ENCODE measurements at regions not wholly inside any gene's neighbourhood (a gene's known extent, or its start where the extent isn't known, plus 50 kb on each side); places are given as distances from the start of the nearest gene placed in this dataset.

DNA sequence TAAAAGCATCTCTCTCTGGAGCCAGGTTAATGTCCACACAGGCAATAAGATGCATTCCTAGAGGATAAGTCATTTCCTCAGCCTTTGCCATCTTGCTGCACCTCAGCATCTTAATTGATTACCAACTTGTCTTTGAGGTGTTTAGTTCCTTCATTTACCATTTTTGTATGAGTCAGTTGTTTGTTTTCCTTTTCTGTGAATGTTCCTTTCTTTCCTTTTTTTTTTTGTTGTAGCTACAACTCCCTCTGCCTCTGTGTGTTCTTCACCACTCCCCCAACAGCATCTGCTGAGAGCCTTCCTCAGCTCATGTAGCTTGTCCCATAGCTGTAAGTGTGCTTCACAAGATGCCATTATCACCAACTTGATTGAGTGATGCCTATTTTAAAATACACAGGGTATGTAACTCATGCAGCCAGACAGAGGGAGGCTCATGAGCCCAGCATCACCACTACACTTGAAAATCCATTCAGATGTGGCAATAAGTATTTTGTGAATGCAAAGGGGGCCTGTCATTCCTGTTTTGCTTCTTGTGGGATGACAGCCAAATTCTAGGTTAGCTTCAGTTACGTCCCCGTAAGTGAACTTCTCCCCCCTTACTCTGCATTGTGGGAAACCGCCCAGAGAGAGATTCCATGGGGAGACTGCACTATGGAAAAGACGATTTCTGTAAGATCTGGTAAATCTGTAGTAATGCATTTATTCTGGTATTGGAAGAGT lies 315.9 kb upstream of the ZEB2 start:
- H3K9ac ChIP-seq (ENCODE audit: low read length), result peak overlapping the region; percentile 65
- Mint-ChIP-seq H3K9me3 (ENCODE audit: unreplicated experiment) (no peaks in the 10 kb centered on the region), H3K27me3 (ENCODE audit: low read depth, unreplicated experiment) (no peaks in the 10 kb centered on the region), H3K36me3 (ENCODE audit: low read depth, unreplicated experiment) (no peaks in the 10 kb centered on the region), H3K4me3 (ENCODE audit: unreplicated experiment) (no peak overlapping the region), H3K27ac (ENCODE audit: unreplicated experiment) (no peak overlapping the region), H3K4me1 (ENCODE audit: low read depth, unreplicated experiment) (peaks cover 10% of the 10 kb centered on the region)
- H3K36me3 ChIP-seq (ENCODE audit: insufficient read depth, low read length), result no peaks in the 10 kb centered on the region
- H3K27ac ChIP-seq (ENCODE audit: low read depth, low read length), result peak overlapping the region; percentile 58
- H3K4me1 ChIP-seq (ENCODE audit: insufficient read depth, low read length), result peaks cover 24% of the 10 kb centered on the region
- H4K20me1 ChIP-seq (ENCODE audit: insufficient read depth, low read length), result no peaks in the 10 kb centered on the region
- H3K4me3 ChIP-seq (ENCODE audit: insufficient read depth, low read depth, low read length), result no peak overlapping the region
- H2AFZ ChIP-seq (ENCODE audit: low read depth, low read length), result no peak overlapping the region
- H3K9me3 ChIP-seq (ENCODE audit: insufficient read depth, low read depth, low read length), result no peaks in the 10 kb centered on the region
- DNase-seq (ENCODE audit: low read depth) (peak; percentile 46), FAIRE-seq (peak; percentile 5)
- TF ChIP-seq EZH2 (IDR thresholded peaks at IDR 0.05; ENCODE audit: insufficient read depth, low read length), result no peak
- TF ChIP-seq, protein P1, sequence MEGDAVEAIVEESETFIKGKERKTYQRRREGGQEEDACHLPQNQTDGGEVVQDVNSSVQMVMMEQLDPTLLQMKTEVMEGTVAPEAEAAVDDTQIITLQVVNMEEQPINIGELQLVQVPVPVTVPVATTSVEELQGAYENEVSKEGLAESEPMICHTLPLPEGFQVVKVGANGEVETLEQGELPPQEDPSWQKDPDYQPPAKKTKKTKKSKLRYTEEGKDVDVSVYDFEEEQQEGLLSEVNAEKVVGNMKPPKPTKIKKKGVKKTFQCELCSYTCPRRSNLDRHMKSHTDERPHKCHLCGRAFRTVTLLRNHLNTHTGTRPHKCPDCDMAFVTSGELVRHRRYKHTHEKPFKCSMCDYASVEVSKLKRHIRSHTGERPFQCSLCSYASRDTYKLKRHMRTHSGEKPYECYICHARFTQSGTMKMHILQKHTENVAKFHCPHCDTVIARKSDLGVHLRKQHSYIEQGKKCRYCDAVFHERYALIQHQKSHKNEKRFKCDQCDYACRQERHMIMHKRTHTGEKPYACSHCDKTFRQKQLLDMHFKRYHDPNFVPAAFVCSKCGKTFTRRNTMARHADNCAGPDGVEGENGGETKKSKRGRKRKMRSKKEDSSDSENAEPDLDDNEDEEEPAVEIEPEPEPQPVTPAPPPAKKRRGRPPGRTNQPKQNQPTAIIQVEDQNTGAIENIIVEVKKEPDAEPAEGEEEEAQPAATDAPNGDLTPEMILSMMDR (IDR thresholded peaks at IDR 0.05; ENCODE audit: insufficient read depth, low read depth, low read length), result no peak
- no peaks in the 10 kb centered on the region for H3K79me2 ChIP-seq (ENCODE audit: insufficient read depth, low read length)
- H3K27me3 ChIP-seq (ENCODE audit: insufficient read depth, low read length), result no peaks in the 10 kb centered on the region
- H3K4me2 ChIP-seq (ENCODE audit: low read length), result peak overlapping the region; percentile 82

DNA sequence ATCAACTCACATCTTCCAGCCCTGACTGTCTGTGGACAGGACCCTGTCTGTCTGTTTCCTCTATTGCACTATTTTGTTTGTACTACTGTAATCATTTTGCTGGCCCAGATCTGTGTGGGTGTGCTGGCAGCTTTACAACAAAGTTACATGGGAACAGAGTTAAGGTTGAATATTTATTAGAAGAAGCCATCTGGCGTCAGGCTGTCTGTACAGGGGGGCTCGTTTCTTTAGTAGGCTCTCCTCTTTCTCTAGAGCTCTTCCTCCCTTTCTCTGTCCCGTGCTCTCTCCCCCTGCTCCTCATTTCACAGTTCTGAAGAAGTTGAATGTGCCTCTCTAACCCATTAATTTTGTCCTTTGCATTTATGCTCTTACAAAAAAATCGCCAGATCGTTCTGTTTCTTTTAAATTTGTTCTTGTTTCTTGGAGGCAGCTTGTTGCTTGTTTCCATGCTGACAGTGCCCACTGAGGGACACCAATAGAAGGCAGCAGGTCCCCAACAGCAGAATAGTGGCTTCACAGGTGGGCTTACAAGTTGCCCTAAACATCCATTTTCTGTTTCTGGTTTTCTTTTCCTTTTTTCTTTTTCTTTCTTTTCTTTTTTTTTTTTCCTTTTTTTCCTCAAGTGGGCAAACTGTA lies 315.2 kb upstream of the ZEB2 start:
- peaks cover 11% of the 10 kb centered on the region for H3K4me1 Mint-ChIP-seq (ENCODE audit: low read depth, unreplicated experiment)
- H3K9me3 Mint-ChIP-seq (ENCODE audit: unreplicated experiment), result no peaks in the 10 kb centered on the region
- H3K79me2 ChIP-seq (ENCODE audit: insufficient read depth, low read length), result no peaks in the 10 kb centered on the region
- H3K4me2 ChIP-seq (ENCODE audit: low read length), result peak overlapping the region; percentile 82
- H3K27me3 Mint-ChIP-seq (ENCODE audit: low read depth, unreplicated experiment), result no peaks in the 10 kb centered on the region
- FAIRE-seq, result no peak
- H3K4me1 ChIP-seq (ENCODE audit: insufficient read depth, low read length), result peaks cover 24% of the 10 kb centered on the region
- DNase-seq (ENCODE audit: low read depth), result peak; percentile 73
- H3K9me3 ChIP-seq (ENCODE audit: insufficient read depth, low read depth, low read length), result no peaks in the 10 kb centered on the region
- peak overlapping the region; percentile 58 for H3K27ac ChIP-seq (ENCODE audit: low read depth, low read length)
- H3K36me3 ChIP-seq (ENCODE audit: insufficient read depth, low read length), result no peaks in the 10 kb centered on the region
- no peaks in the 10 kb centered on the region for H3K27me3 ChIP-seq (ENCODE audit: insufficient read depth, low read length)
- H4K20me1 ChIP-seq (ENCODE audit: insufficient read depth, low read length), result no peaks in the 10 kb centered on the region
- no peak for TF ChIP-seq EZH2 (IDR thresholded peaks at IDR 0.05; ENCODE audit: insufficient read depth, low read length)
- TF ChIP-seq, protein P1 (IDR thresholded peaks at IDR 0.05; ENCODE audit: insufficient read depth, low read depth, low read length), result no peak
- H3K4me3 Mint-ChIP-seq (ENCODE audit: unreplicated experiment), result no peak overlapping the region
- peak overlapping the region; percentile 44 for H2AFZ ChIP-seq (ENCODE audit: low read depth, low read length)
- H3K27ac Mint-ChIP-seq (ENCODE audit: unreplicated experiment), result no peak overlapping the region
- peak overlapping the region; percentile 41 for H3K4me3 ChIP-seq (ENCODE audit: insufficient read depth, low read depth, low read length)
- H3K9ac ChIP-seq (ENCODE audit: low read length), result peak overlapping the region; percentile 65
- H3K36me3 Mint-ChIP-seq (ENCODE audit: low read depth, unreplicated experiment), result no peaks in the 10 kb centered on the region

DNA sequence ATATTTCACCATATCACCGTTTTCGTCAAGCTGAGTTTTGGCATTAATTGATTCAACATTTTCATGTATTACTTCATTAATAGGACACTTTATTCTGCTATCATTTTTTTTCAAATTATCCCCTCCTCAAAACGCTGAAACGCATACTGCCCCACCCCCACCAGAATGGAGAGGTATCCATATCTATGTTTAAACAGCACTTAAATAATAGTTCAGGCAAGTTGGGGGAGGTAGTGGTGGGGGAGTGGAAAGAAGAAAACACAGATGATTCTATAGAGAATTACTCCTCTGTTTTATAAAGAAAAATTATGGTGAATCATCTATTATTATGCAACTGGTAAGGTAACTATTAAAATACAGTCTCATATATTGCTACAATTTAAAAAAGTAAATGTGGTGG lies 314.4 kb upstream of the ZEB2 start:
- Histone ChIP-seq H3K9ac (ENCODE audit: low read length) (no peak overlapping the region), H3K4me3 (ENCODE audit: insufficient read depth, low read depth, low read length) (no peak overlapping the region), H3K27me3 (ENCODE audit: insufficient read depth, low read length) (no peaks in the 10 kb centered on the region), H4K20me1 (ENCODE audit: insufficient read depth, low read length) (no peaks in the 10 kb centered on the region), H3K4me1 (ENCODE audit: insufficient read depth, low read length) (peaks cover 24% of the 10 kb centered on the region), H3K27ac (ENCODE audit: low read depth, low read length) (no peak overlapping the region), H2AFZ (ENCODE audit: low read depth, low read length) (no peak overlapping the region), H3K79me2 (ENCODE audit: insufficient read depth, low read length) (no peaks in the 10 kb centered on the region), H3K4me2 (ENCODE audit: low read length) (no peak overlapping the region), H3K36me3 (ENCODE audit: insufficient read depth, low read length) (no peaks in the 10 kb centered on the region), H3K9me3 (ENCODE audit: insufficient read depth, low read depth, low read length) (no peaks in the 10 kb centered on the region)
- H3K36me3 Mint-ChIP-seq (ENCODE audit: low read depth, unreplicated experiment), result no peaks in the 10 kb centered on the region
- DNase-seq (ENCODE audit: low read depth), result no peak
- H3K4me1 Mint-ChIP-seq (ENCODE audit: low read depth, unreplicated experiment), result peaks cover 11% of the 10 kb centered on the region
- no peaks in the 10 kb centered on the region for H3K27me3 Mint-ChIP-seq (ENCODE audit: low read depth, unreplicated experiment)
- TF ChIP-seq EZH2 (IDR thresholded peaks at IDR 0.05; ENCODE audit: insufficient read depth, low read length), result no peak
- TF ChIP-seq, protein P1 (IDR thresholded peaks at IDR 0.05; ENCODE audit: insufficient read depth, low read depth, low read length), result no peak
- no peak for FAIRE-seq
- no peaks in the 10 kb centered on the region for H3K9me3 Mint-ChIP-seq (ENCODE audit: unreplicated experiment)
- H3K4me3 Mint-ChIP-seq (ENCODE audit: unreplicated experiment), result no peak overlapping the region
- no peak overlapping the region for H3K27ac Mint-ChIP-seq (ENCODE audit: unreplicated experiment)

Measured in astrocyte (in vitro differentiated cells and primary cell).